Fibroblast of pulmonary artery (primary cell): ENCODE measurements at regions not wholly inside any gene's neighbourhood (a gene's known extent, or its start where the extent isn't known, plus 50 kb on each side); places are given as distances from the start of the nearest gene placed in this dataset.

Source experiments
- DNase-seq: peaks from one replicate; pipeline ENCODE4 v3.0.0-alpha.2; 2010; ENCODE audit warnings: low read depth
- H3K4me3 ChIP-seq: replicated peaks from 2 replicates; pipeline ENCODE4 v1.5.1; 2011; ENCODE audit warnings: low read depth, mild to moderate bottlenecking, control low read depth, low read length, moderate library complexity
- CTCF ChIP-seq: IDR thresholded peaks from 2 replicates; pipeline ENCODE4 v1.5.1; 2011; ENCODE audit warnings: mild to moderate bottlenecking, control low read depth, low read length, inconsistent platforms; ENCODE audit errors: missing control alignments

- TF ChIP-seq CTCF = no peak
- DNase-seq = no peak
- H3K4me3 ChIP-seq = no peak overlapping the region
These were observed 554.1 kb upstream of the SETBP1 start for GRCh38 chr18:44126598-44126997.

- TF ChIP-seq CTCF = no peak
- DNase-seq = peak; percentile 61
- H3K4me3 ChIP-seq = no peak overlapping the region
These were observed 552.3 kb upstream of the SETBP1 start for GRCh38 chr18:44128365-44128764.

DNA sequence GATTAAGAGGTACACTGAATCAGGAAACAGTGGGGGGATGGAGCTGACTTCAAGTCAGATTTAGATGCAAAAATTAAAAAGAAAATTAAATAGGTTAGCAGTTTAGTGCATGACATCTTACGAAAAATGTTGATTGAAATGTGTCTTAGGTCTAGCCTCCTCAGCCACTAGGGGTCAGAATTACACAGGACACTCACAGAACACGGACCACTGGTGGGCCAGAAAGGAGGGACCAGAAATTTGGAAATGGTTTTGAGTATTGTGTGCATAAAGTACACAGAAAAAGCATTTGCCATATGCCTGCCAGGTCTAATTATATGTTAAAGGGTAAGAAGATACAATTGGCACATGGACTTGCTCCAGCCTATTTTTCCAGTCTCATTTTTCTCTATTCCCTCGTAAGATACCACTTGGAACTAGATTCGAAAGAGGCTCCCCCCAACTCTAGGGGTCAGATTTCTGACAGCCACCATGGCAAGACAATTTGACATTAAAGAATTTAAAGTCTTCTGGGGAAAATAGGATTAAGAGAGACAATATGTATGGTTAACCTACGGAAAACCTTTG lies 550.2 kb upstream of the SETBP1 start:
- TF ChIP-seq CTCF = peak; percentile 81
- H3K4me3 ChIP-seq = no peak overlapping the region
- DNase-seq = peak; percentile 70

DNA sequence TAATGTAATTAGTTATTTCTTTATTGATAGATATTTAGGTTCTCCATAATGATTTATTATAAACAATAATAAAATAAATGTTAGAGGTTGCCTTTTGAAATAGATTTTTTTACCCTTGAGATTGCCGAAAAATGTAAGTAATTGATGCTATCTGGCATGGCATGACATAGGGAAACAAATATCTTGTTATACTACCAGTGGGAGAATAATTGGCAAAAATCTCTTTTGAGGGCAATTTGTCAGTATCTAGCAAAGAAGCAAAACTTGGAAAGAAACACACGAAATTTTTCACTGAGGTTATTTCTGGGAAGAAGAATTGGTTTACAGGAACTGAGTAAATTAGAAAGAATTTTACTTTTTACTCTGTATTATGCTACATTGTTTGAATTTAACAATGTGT lies 547.2 kb upstream of the SETBP1 start:
- peak; percentile 54 for DNase-seq
- TF ChIP-seq CTCF = no peak
- no peak overlapping the region for H3K4me3 ChIP-seq

DNA sequence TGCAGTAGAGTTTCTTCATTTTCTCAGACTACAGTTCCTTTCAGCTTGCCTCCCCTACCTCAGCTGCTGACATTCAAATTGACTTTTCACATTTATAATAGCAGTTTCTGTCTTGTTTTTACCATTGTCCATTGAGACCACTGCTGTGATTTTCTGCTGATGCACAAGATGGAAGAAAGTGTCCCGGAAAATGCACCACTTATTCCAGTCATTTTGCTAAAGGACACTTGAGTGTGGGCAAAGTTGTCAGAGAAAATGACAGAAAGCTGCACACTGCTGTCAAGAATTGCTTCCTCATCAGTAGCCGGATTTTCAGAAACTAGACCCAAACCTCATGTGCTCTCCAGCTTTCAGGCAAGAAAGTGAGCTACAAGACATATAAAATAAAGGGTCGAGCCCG lies 546.2 kb upstream of the SETBP1 start:
- TF ChIP-seq CTCF = no peak
- DNase-seq = no peak
- H3K4me3 ChIP-seq = no peak overlapping the region

DNA sequence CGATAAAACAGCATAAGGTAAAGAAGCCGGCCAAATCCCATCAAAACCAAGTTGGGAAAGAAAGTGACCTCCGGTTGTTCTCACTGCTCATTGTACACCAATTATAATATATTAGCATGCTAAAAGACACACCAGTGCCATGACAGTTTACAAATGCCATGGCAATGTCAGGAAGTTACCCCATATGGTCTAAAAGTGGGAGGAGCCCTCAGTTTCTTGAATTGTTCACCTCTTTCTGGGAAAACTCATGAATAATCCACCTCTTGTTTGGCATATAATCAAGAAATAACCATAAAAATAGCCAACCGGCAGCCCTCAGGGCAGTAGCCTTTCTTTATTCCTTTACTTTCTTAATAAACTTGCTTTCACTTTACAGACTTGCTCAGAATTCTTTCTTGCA lies 544.9 kb upstream of the SETBP1 start:
- TF ChIP-seq CTCF = no peak
- no peak overlapping the region for H3K4me3 ChIP-seq
- DNase-seq = no peak

- H3K4me3 ChIP-seq = no peak overlapping the region
- no peak for DNase-seq
- TF ChIP-seq CTCF = no peak
These were observed 544.4 kb upstream of the SETBP1 start for GRCh38 chr18:44136326-44136725.
